Tibial artery (tissue), 4 donors: ENCODE measurements at regions not wholly inside any gene's neighbourhood (a gene's known extent, or its start where the extent isn't known, plus 50 kb on each side); places are given as distances from the start of the nearest gene placed in this dataset.

ENCODE experiments used
- DNase-seq, 2 donors: peaks; one replicate each; pipeline ENCODE4 v3.0.0-alpha.2; 2019
- H3K27ac ChIP-seq, 2 donors: fragments of 200-600 bp; sonication (generic) in 1 of 2; 1 replicate in 1 of 2; 2 replicates in 1 of 2; pipeline ENCODE4 v1.5.1; 2018 to 2019; ENCODE audit warnings: mild to moderate bottlenecking in 1 of 2
- H3K27me3 ChIP-seq, 2 donors: fragments of 200-600 bp; sonication (generic) in 1 of 2; one replicate each; pipeline versions ENCODE4 v1.5.1 to v1.6.0; 2016 to 2019
- H3K36me3 ChIP-seq, 3 donors: fragments of 200-600 bp; sonication (generic) in 2 of 3; one replicate each; pipeline ENCODE4 v1.5.1; 2016 to 2019; ENCODE audit warnings: mild to moderate bottlenecking in 2 of 3
- H3K4me1 ChIP-seq, 4 donors: fragments of 200-600 bp; sonication (generic) in 2 of 4; 1 replicate in 3 of 4; 2 replicates in 1 of 4; pipeline ENCODE4 v1.5.1; 2016 to 2019
- H3K4me3 ChIP-seq, 2 donors: fragments of 200-600 bp; sonication (generic) in 1 of 2; 1 replicate in 1 of 2; 2 replicates in 1 of 2; pipeline ENCODE4 v1.5.1; 2018 to 2019; ENCODE audit warnings: mild to moderate bottlenecking in 2 of 2
- H3K9me3 ChIP-seq, 3 donors: fragments of 200-600 bp; sonication (generic) in 1 of 3; one replicate each; pipeline ENCODE4 v1.5.1; 2016 to 2019
- intact Hi-C: fragments of 100-400 bp; cut with DNase I; formaldehyde crosslinking; loops from one replicate; pipeline ENCODE4 v1.15.0; 2023; ENCODE audit warnings: low total_unique reads
- TF ChIP-seq, protein P1 (sequence below), 2 experiments: fragments of 200-600 bp in 1 of 2; fragments of 450-650 bp in 1 of 2; IDR thresholded peaks; one replicate each; pipeline ENCODE4 v1.5.1; 2017 to 2019; ENCODE audit warnings: antibody characterized with exemption in 2 of 2, mild to moderate bottlenecking in 1 of 2, moderate library complexity in 1 of 2

GRCh38 chr6:14758421-14759081 is 487.3 kb upstream of the JARID2 start:
- H3K27me3 ChIP-seq: no peaks in the 10 kb centered on the region
- intact Hi-C loops: no loop called here
- TF ChIP-seq, protein P1, sequence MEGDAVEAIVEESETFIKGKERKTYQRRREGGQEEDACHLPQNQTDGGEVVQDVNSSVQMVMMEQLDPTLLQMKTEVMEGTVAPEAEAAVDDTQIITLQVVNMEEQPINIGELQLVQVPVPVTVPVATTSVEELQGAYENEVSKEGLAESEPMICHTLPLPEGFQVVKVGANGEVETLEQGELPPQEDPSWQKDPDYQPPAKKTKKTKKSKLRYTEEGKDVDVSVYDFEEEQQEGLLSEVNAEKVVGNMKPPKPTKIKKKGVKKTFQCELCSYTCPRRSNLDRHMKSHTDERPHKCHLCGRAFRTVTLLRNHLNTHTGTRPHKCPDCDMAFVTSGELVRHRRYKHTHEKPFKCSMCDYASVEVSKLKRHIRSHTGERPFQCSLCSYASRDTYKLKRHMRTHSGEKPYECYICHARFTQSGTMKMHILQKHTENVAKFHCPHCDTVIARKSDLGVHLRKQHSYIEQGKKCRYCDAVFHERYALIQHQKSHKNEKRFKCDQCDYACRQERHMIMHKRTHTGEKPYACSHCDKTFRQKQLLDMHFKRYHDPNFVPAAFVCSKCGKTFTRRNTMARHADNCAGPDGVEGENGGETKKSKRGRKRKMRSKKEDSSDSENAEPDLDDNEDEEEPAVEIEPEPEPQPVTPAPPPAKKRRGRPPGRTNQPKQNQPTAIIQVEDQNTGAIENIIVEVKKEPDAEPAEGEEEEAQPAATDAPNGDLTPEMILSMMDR (IDR thresholded peaks at IDR 0.05): no peak
- H3K9me3 ChIP-seq: no peaks in the 10 kb centered on the region
- H3K36me3 ChIP-seq: no peaks in the 10 kb centered on the region
- H3K4me3 ChIP-seq: no peak overlapping the region
- no peak overlapping the region for H3K27ac ChIP-seq
- DNase-seq: no peak
- H3K4me1 ChIP-seq: no peaks in the 10 kb centered on the region

DNA sequence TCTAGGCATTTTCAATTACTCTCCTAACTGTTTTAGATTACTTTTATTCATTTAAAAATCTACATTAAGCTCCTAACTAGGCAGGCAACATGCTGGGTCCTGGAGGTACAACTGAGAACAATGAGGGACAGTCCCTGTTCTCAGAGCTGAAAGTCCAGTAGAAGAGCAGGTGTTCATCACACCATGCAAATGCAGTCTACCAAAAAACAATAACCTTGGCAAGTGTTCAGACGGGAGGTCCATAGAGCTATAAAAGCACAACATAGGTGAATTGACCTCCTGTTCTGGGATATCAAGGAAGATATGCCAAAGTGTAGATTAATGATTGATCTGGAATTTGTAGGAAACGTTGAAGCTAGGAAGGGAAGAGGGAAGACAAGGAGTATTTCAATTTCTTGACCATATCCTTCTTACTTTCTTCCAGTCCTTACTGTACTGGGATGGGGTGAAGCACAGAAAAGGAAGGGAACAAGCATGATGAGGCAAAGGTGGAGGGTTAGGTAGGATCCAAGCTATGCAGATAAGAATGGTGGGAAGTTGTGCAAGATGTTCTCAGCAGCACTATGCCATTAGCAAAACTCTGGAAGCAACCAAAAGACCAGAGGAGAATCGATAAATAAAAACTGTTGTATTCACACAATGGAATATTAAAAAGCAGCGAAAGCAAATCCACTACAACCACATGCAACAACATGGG is 485.7 kb upstream of the JARID2 start:
- no peaks in the 10 kb centered on the region for H3K36me3 ChIP-seq
- TF ChIP-seq, protein P1 (IDR thresholded peaks at IDR 0.05): no peak
- intact Hi-C loops: no loop called here
- H3K27me3 ChIP-seq: no peaks in the 10 kb centered on the region
- DNase-seq: no peak
- no peak overlapping the region for H3K27ac ChIP-seq
- no peak overlapping the region for H3K4me3 ChIP-seq
- no peaks in the 10 kb centered on the region for H3K4me1 ChIP-seq
- H3K9me3 ChIP-seq: no peaks in the 10 kb centered on the region

DNA sequence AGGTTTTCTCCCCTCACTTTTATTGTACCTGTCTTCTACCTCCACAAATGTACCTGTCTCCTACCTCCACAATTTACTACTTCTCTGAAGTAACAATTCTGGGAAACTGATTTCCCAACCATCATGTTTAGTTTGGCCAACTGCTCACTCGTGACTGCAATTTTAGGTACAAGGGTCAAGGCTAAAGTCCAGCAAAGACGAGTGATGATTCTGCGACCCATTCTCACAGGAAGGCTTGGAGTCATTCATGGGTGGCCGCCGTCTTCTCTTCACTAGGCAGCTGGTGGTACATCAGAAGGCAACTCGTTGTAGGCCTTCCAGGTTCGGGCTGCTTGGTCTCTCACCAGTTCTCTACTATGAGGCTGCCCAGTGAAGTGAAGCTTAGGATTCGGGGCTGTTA is 483.8 kb upstream of the JARID2 start:
- Histone ChIP-seq H3K9me3 (no peaks in the 10 kb centered on the region), H3K36me3 (no peaks in the 10 kb centered on the region), H3K27me3 (no peaks in the 10 kb centered on the region), H3K4me3 (no peak overlapping the region), H3K27ac (no peak overlapping the region), H3K4me1 (no peaks in the 10 kb centered on the region)
- intact Hi-C loops: no loop called here
- no peak for DNase-seq
- TF ChIP-seq, protein P1 (IDR thresholded peaks at IDR 0.05): no peak

- intact Hi-C loops: no loop called here
- Histone ChIP-seq H3K27me3 (no peaks in the 10 kb centered on the region), H3K4me3 (no peak overlapping the region), H3K36me3 (no peaks in the 10 kb centered on the region), H3K27ac (no peak overlapping the region), H3K4me1 (no peaks in the 10 kb centered on the region), H3K9me3 (no peaks in the 10 kb centered on the region)
- no peak for DNase-seq
- TF ChIP-seq, protein P1 (IDR thresholded peaks at IDR 0.05): no peak
Observed at GRCh38 chr6:14763139-14763538, 482.7 kb upstream of the JARID2 start.

DNA sequence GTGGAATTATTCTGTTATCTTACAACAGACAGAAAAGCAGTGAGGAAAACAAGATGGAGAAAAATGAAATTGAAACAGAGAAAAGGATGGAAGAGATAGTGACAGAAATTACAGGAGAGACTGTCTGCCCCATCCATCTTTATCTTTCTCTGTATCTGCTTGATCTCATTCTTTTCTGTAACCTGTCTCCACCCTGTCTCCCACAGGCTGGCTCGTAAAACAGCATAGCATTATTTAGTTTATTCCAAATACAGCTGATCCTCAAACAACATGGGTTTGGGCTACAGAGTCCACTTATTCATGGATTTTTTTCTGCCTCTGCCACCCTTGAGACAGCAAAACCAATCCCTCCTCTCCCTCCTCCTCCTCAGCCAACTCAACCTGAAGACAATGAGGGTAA is 482.3 kb upstream of the JARID2 start:
- intact Hi-C loops: no loop called here
- Histone ChIP-seq H3K27ac (no peak overlapping the region), H3K27me3 (no peaks in the 10 kb centered on the region)

More for the DNA sequence above, 482.3 kb upstream of the JARID2 start:
- no peak for DNase-seq
- Histone ChIP-seq H3K4me1 (no peaks in the 10 kb centered on the region), H3K4me3 (no peak overlapping the region), H3K9me3 (no peaks in the 10 kb centered on the region), H3K36me3 (no peaks in the 10 kb centered on the region)
- TF ChIP-seq, protein P1 (IDR thresholded peaks at IDR 0.05): no peak
